Activated CD4-positive, alpha-beta T cell treated with anti-CD3 and anti-CD28 coated beads, Interleukin-2, amount 10 ng/mL, durations not matched to agents 7 days and 5 days (primary cell): ENCODE measurements at regions not wholly inside any gene's neighbourhood (a gene's known extent, or its start where the extent isn't known, plus 50 kb on each side); places are given as distances from the start of the nearest gene placed in this dataset.
"Not testable (repeated sequence)": the region's sequence is repeated elsewhere in the genome, so short reads cannot be mapped to it uniquely, and the experiment has no call there.

Source experiments
- CTCF ChIA-PET: fragments of 350-600 bp; sonication (Branson Sonifier 250); formaldehyde crosslinking; loops from one replicate; lab custom pipeline; 2021; ENCODE audit warnings: antibody characterized with exemption; lab: Charles Lee
- POLR2A ChIA-PET: fragments of 350-600 bp; sonication (Branson Sonifier 250); formaldehyde crosslinking; loops from one replicate; lab custom pipeline; 2021; ENCODE audit warnings: antibody characterized with exemption; lab: Charles Lee
- DNase-seq: peaks from one replicate; pipeline ENCODE4 v3.0.0-alpha.2; 2020
- H3K27ac Mint-ChIP-seq: one replicate; pipeline ENCODE4 v1.8.0; 2021; ENCODE audit warnings: mild to moderate bottlenecking, moderate library complexity, mixed read lengths
- H3K27me3 Mint-ChIP-seq: one replicate; pipeline ENCODE4 v1.8.0; 2021; ENCODE audit warnings: mixed read lengths
- H3K36me3 Mint-ChIP-seq: one replicate; pipeline ENCODE4 v1.8.0; 2021; ENCODE audit warnings: low read depth, mixed read lengths
- H3K4me1 Mint-ChIP-seq: one replicate; pipeline ENCODE4 v1.8.0; 2021; ENCODE audit warnings: mixed read lengths
- H3K4me3 Mint-ChIP-seq: one replicate; pipeline ENCODE4 v1.8.0; 2021; ENCODE audit warnings: mild to moderate bottlenecking, moderate library complexity, mixed read lengths
- H3K9me3 Mint-ChIP-seq: one replicate; pipeline ENCODE4 v1.8.0; 2021; ENCODE audit warnings: mixed read lengths

GRCh38 chr1:190792873-190793272 is 315.2 kb upstream of the BRINP3 start:
- Mint-ChIP-seq H3K4me1 (no peaks in the 10 kb centered on the region), H3K4me3 (no peak overlapping the region), H3K9me3 (peaks cover 4% of the 10 kb centered on the region)

GRCh38 chr1:190807629-190808028 is 330.0 kb upstream of the BRINP3 start:
- CTCF ChIA-PET = no interaction called here
- POLR2A ChIA-PET = no interaction called here

More at GRCh38 chr1:190792873-190793272, 315.2 kb upstream of the BRINP3 start:
- Mint-ChIP-seq H3K27me3 (no peaks in the 10 kb centered on the region), H3K36me3 (no peaks in the 10 kb centered on the region), H3K27ac (no peak overlapping the region)
- CTCF ChIA-PET = no interaction called here
- no peak for DNase-seq
- POLR2A ChIA-PET = no interaction called here

GRCh38 chr1:190808035-190808434 is 330.4 kb upstream of the BRINP3 start:
- H3K9me3 Mint-ChIP-seq = peaks cover 7% of the 10 kb centered on the region
- H3K27me3 Mint-ChIP-seq = no peaks in the 10 kb centered on the region
- no peaks in the 10 kb centered on the region for H3K4me1 Mint-ChIP-seq
- H3K4me3 Mint-ChIP-seq = no peak overlapping the region
- DNase-seq = no peak
- no peaks in the 10 kb centered on the region for H3K36me3 Mint-ChIP-seq
- ChIA-PET POLR2A (no interaction called here), CTCF (no interaction called here)
- no peak overlapping the region for H3K27ac Mint-ChIP-seq

More at GRCh38 chr1:190807629-190808028, 330.0 kb upstream of the BRINP3 start:
- H3K9me3 Mint-ChIP-seq = peaks cover 7% of the 10 kb centered on the region
- DNase-seq = no peak
- no peaks in the 10 kb centered on the region for H3K27me3 Mint-ChIP-seq
- H3K4me1 Mint-ChIP-seq = no peaks in the 10 kb centered on the region
- no peaks in the 10 kb centered on the region for H3K36me3 Mint-ChIP-seq
- no peak overlapping the region for H3K4me3 Mint-ChIP-seq
- H3K27ac Mint-ChIP-seq = no peak overlapping the region

GRCh38 chr1:190809312-190809711 is 331.6 kb upstream of the BRINP3 start:
- Mint-ChIP-seq H3K27ac (no peak overlapping the region), H3K4me3 (no peak overlapping the region), H3K27me3 (no peaks in the 10 kb centered on the region), H3K36me3 (no peaks in the 10 kb centered on the region), H3K4me1 (no peaks in the 10 kb centered on the region), H3K9me3 (peaks cover 7% of the 10 kb centered on the region)
- DNase-seq = no peak
- ChIA-PET POLR2A (no interaction called here), CTCF (no interaction called here)

- no peaks in the 10 kb centered on the region for H3K4me1 Mint-ChIP-seq
- H3K36me3 Mint-ChIP-seq = no peaks in the 10 kb centered on the region
- POLR2A ChIA-PET = no interaction called here
- no peak overlapping the region for H3K4me3 Mint-ChIP-seq
- no peak for DNase-seq
- CTCF ChIA-PET = no interaction called here
- H3K27me3 Mint-ChIP-seq = no peaks in the 10 kb centered on the region
- no peak overlapping the region for H3K27ac Mint-ChIP-seq
- peaks cover 9% of the 10 kb centered on the region for H3K9me3 Mint-ChIP-seq
These were observed 335.3 kb upstream of the BRINP3 start for GRCh38 chr1:190812996-190813395.

GRCh38 chr1:190832511-190832910 is 354.8 kb upstream of the BRINP3 start:
- Mint-ChIP-seq H3K4me1 (no peaks in the 10 kb centered on the region), H3K4me3 (no peak overlapping the region), H3K36me3 (no peaks in the 10 kb centered on the region), H3K9me3 (peaks cover 7% of the 10 kb centered on the region), H3K27ac (no peak overlapping the region), H3K27me3 (no peaks in the 10 kb centered on the region)
- CTCF ChIA-PET = no interaction called here
- no peak for DNase-seq
- POLR2A ChIA-PET = no interaction called here

DNA sequence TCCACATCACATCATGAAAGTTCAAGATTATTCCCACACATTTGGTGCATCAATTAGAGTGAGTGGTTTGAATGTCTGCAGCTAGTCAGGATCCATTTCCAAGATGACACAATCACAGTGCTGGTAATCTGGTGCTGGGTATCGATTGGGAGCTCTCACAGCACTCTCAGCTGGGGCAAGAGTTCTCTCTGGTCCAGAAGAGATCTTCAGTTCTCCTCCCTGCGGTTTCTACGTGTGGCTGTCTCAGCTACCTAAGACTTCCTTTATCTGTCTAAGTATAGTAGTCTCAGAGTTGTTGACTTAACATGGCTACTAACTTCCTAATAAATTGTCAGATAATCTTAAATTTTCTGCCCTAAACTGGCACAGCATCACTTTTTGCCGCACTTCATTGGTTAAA is 358.0 kb upstream of the BRINP3 start:
- no peaks in the 10 kb centered on the region for H3K4me1 Mint-ChIP-seq
- no peaks in the 10 kb centered on the region for H3K36me3 Mint-ChIP-seq
- H3K4me3 Mint-ChIP-seq = no peak overlapping the region
- ChIA-PET CTCF (no interaction called here), POLR2A (no interaction called here)
- H3K27me3 Mint-ChIP-seq = no peaks in the 10 kb centered on the region
- DNase-seq = no peak
- H3K27ac Mint-ChIP-seq = no peak overlapping the region
- peaks cover 4% of the 10 kb centered on the region for H3K9me3 Mint-ChIP-seq

- CTCF ChIA-PET, H3K4me1 Mint-ChIP-seq, H3K27ac Mint-ChIP-seq, POLR2A ChIA-PET, H3K36me3 Mint-ChIP-seq, H3K27me3 Mint-ChIP-seq, H3K4me3 Mint-ChIP-seq, H3K9me3 Mint-ChIP-seq, DNase-seq: not testable (repeated sequence)
These were observed 359.5 kb upstream of the BRINP3 start for GRCh38 chr1:190837200-190837599.

DNA sequence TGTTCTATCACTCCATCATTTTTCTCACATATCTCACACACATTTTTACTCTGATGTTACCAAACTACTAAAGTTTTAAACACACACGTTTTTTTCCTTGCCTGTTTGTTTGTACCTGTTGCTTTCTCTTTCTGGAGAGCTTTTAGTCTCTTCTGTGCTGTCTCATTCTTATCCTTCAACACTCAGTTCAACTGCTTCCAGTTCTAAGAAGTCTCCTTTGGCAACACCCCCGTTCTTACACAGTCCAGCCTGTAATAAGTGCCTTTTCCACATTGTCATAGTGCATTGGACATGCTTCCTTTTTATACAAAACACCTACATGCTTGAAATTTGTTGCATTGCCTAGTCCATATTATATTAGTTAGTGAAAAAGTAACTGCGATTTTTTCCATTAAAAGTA is 360.2 kb upstream of the BRINP3 start:
- Mint-ChIP-seq H3K9me3 (peaks cover 4% of the 10 kb centered on the region), H3K27me3 (no peaks in the 10 kb centered on the region), H3K36me3 (no peaks in the 10 kb centered on the region), H3K27ac (no peak overlapping the region), H3K4me3 (no peak overlapping the region), H3K4me1 (no peaks in the 10 kb centered on the region)
- CTCF ChIA-PET = no interaction called here
- POLR2A ChIA-PET = no interaction called here
- DNase-seq = no peak

- Mint-ChIP-seq H3K27me3 (no peaks in the 10 kb centered on the region), H3K36me3 (no peaks in the 10 kb centered on the region), H3K27ac (no peak overlapping the region), H3K9me3 (peaks cover 9% of the 10 kb centered on the region), H3K4me3 (no peak overlapping the region), H3K4me1 (no peaks in the 10 kb centered on the region)
- DNase-seq = no peak
- POLR2A ChIA-PET = no interaction called here
- CTCF ChIA-PET = no interaction called here
These were observed 369.5 kb upstream of the BRINP3 start for GRCh38 chr1:190847166-190847565.

DNA sequence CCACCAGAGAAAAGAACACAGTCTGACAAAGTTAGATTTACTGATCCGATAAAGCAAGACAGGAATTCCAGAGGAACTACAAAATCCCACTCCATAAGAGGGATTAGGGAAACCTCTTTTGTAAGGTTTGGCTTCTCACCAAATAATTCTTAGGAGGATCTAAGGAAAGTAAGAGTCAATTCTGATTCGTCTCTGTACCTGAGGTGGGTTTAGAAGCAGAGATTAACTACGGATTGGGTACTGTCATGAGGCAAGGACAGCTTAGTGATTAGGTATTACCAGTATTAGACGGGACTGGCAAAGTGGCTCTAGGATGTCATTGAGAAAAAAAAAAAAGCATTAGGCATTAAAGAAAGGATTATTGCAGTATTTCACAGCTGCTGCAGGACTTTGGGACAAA is 371.7 kb upstream of the BRINP3 start:
- Mint-ChIP-seq H3K9me3 (peaks cover 9% of the 10 kb centered on the region), H3K4me1 (no peaks in the 10 kb centered on the region), H3K27me3 (no peaks in the 10 kb centered on the region), H3K27ac (no peak overlapping the region), H3K36me3 (no peaks in the 10 kb centered on the region), H3K4me3 (no peak overlapping the region)
- DNase-seq = no peak
- POLR2A ChIA-PET = no interaction called here
- CTCF ChIA-PET = no interaction called here

GRCh38 chr1:190852611-190853010 is 374.9 kb upstream of the BRINP3 start:
- Mint-ChIP-seq H3K9me3 (peaks cover 8% of the 10 kb centered on the region), H3K4me1 (no peaks in the 10 kb centered on the region), H3K27ac (no peak overlapping the region), H3K36me3 (no peaks in the 10 kb centered on the region), H3K4me3 (no peak overlapping the region), H3K27me3 (no peaks in the 10 kb centered on the region)
- ChIA-PET CTCF (no interaction called here), POLR2A (no interaction called here)
- DNase-seq = no peak

DNA sequence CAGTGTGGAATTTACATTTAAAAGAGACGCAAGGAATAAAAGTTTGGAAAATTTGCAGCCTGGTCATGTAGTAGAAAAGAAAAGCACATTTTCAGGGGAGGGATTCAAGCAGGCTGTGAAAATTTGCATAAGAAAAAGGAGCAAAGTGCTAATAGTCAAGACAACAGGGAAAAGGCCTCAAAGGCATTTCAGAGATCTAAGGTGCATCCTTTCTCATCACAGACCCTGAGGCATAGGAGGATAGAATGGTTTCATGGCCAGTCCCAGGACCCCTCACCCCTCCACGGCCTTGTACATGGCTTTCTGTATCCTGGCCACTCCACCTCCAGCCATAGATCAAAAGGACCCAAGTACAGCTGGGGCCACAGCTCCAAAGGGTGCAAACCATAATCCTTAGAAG is 380.5 kb upstream of the BRINP3 start:
- Mint-ChIP-seq H3K9me3 (peaks cover 11% of the 10 kb centered on the region), H3K27ac (no peak overlapping the region), H3K4me1 (no peaks in the 10 kb centered on the region), H3K36me3 (no peaks in the 10 kb centered on the region), H3K4me3 (no peak overlapping the region), H3K27me3 (no peaks in the 10 kb centered on the region)
- CTCF ChIA-PET = no interaction called here
- POLR2A ChIA-PET = no interaction called here
- DNase-seq = no peak

GRCh38 chr1:190864013-190864641 is 386.5 kb upstream of the BRINP3 start:
- CTCF ChIA-PET = no interaction called here
- H3K9me3 Mint-ChIP-seq = peaks cover 8% of the 10 kb centered on the region
- H3K4me1 Mint-ChIP-seq = no peaks in the 10 kb centered on the region
- H3K4me3 Mint-ChIP-seq = no peak overlapping the region
- no peaks in the 10 kb centered on the region for H3K36me3 Mint-ChIP-seq
- H3K27ac Mint-ChIP-seq = no peak overlapping the region
- POLR2A ChIA-PET = no interaction called here
- H3K27me3 Mint-ChIP-seq = no peaks in the 10 kb centered on the region
- DNase-seq = no peak
